Activated T-cell treated with anti-CD3 and anti-CD28 coated beads, Interleukin-2, amount 50 U/mL, for 24 hours (primary cell): ENCODE measurements at regions not wholly inside any gene's neighbourhood (a gene's known extent, or its start where the extent isn't known, plus 50 kb on each side); places are given as distances from the start of the nearest gene placed in this dataset.

ENCODE experiments used
- DNase-seq: peaks from one replicate; pipeline ENCODE4 v3.0.0-alpha.2; 2020
- H3K27ac Mint-ChIP-seq: 2 replicates; pipeline ENCODE4 v1.8.0; 2020; ENCODE audit warnings: mild to moderate bottlenecking, mixed read lengths
- H3K27me3 Mint-ChIP-seq: 2 replicates; pipeline ENCODE4 v1.8.0; 2020; ENCODE audit warnings: mixed read lengths
- H3K36me3 Mint-ChIP-seq: 2 replicates; pipeline ENCODE4 v1.8.0; 2020; ENCODE audit warnings: low read depth, mixed read lengths
- H3K4me1 Mint-ChIP-seq: 2 replicates; pipeline ENCODE4 v1.8.0; 2020; ENCODE audit warnings: low read depth, mixed read lengths
- H3K4me3 Mint-ChIP-seq: 2 replicates; pipeline ENCODE4 v1.8.0; 2020; ENCODE audit warnings: mild to moderate bottlenecking, moderate library complexity, mixed read lengths
- H3K9me3 Mint-ChIP-seq: 2 replicates; pipeline ENCODE4 v1.8.0; 2020; ENCODE audit warnings: mixed read lengths

GRCh38 chr16:55120408-55120807 lies 189.7 kb downstream of the IRX5 start:
- no peak overlapping the region for H3K4me3 Mint-ChIP-seq
- peaks cover 3% of the 10 kb centered on the region for H3K9me3 Mint-ChIP-seq
- H3K27me3 Mint-ChIP-seq, result peaks cover 6% of the 10 kb centered on the region
- no peak overlapping the region for H3K27ac Mint-ChIP-seq
- no peak for DNase-seq
- H3K4me1 Mint-ChIP-seq, result no peaks in the 10 kb centered on the region
- no peaks in the 10 kb centered on the region for H3K36me3 Mint-ChIP-seq

GRCh38 chr16:55120826-55121225 lies 190.2 kb downstream of the IRX5 start:
- DNase-seq, result no peak
- Mint-ChIP-seq H3K4me3 (no peak overlapping the region), H3K9me3 (peaks cover 3% of the 10 kb centered on the region), H3K36me3 (no peaks in the 10 kb centered on the region), H3K4me1 (no peaks in the 10 kb centered on the region), H3K27me3 (peaks cover 6% of the 10 kb centered on the region), H3K27ac (no peak overlapping the region)

- no peak for DNase-seq
- Mint-ChIP-seq H3K4me3 (no peak overlapping the region), H3K4me1 (no peaks in the 10 kb centered on the region), H3K27me3 (peaks cover 6% of the 10 kb centered on the region), H3K36me3 (no peaks in the 10 kb centered on the region), H3K9me3 (peaks cover 3% of the 10 kb centered on the region), H3K27ac (no peak overlapping the region)
Observed at GRCh38 chr16:55123652-55124051, 193.0 kb downstream of the IRX5 start.

GRCh38 chr16:55125818-55126385 lies 195.2 kb downstream of the IRX5 start:
- no peak for DNase-seq
- H3K9me3 Mint-ChIP-seq, result peaks cover 3% of the 10 kb centered on the region
- no peaks in the 10 kb centered on the region for H3K27me3 Mint-ChIP-seq
- H3K4me3 Mint-ChIP-seq, result no peak overlapping the region
- H3K4me1 Mint-ChIP-seq, result no peaks in the 10 kb centered on the region
- no peaks in the 10 kb centered on the region for H3K36me3 Mint-ChIP-seq
- H3K27ac Mint-ChIP-seq, result no peak overlapping the region

GRCh38 chr16:55126456-55126855 lies 195.8 kb downstream of the IRX5 start:
- Mint-ChIP-seq H3K4me1 (no peaks in the 10 kb centered on the region), H3K27ac (no peak overlapping the region), H3K4me3 (no peak overlapping the region), H3K9me3 (peaks cover 3% of the 10 kb centered on the region), H3K36me3 (no peaks in the 10 kb centered on the region), H3K27me3 (no peaks in the 10 kb centered on the region)
- DNase-seq, result no peak

- H3K4me3 Mint-ChIP-seq, result no peak overlapping the region
Observed at GRCh38 chr16:55130456-55130855, 193.5 kb upstream of the IRX6 start.

GRCh38 chr16:55130911-55131310 lies 193.1 kb upstream of the IRX6 start:
- Mint-ChIP-seq H3K27me3 (peaks cover 3% of the 10 kb centered on the region), H3K27ac (no peak overlapping the region), H3K4me1 (no peaks in the 10 kb centered on the region), H3K4me3 (no peak overlapping the region), H3K9me3 (no peaks in the 10 kb centered on the region), H3K36me3 (no peaks in the 10 kb centered on the region)
- DNase-seq, result no peak

More at GRCh38 chr16:55130456-55130855, 193.5 kb upstream of the IRX6 start:
- Mint-ChIP-seq H3K27ac (no peak overlapping the region), H3K9me3 (no peaks in the 10 kb centered on the region), H3K27me3 (peaks cover 3% of the 10 kb centered on the region), H3K4me1 (no peaks in the 10 kb centered on the region), H3K36me3 (no peaks in the 10 kb centered on the region)
- DNase-seq, result no peak

GRCh38 chr16:55133654-55134053 lies 190.3 kb upstream of the IRX6 start:
- no peak overlapping the region for H3K27ac Mint-ChIP-seq
- no peaks in the 10 kb centered on the region for H3K4me1 Mint-ChIP-seq
- H3K36me3 Mint-ChIP-seq, result no peaks in the 10 kb centered on the region
- H3K9me3 Mint-ChIP-seq, result no peaks in the 10 kb centered on the region
- no peak for DNase-seq
- no peak overlapping the region for H3K4me3 Mint-ChIP-seq
- peaks cover 7% of the 10 kb centered on the region for H3K27me3 Mint-ChIP-seq

- Mint-ChIP-seq H3K27ac (no peak overlapping the region), H3K36me3 (no peaks in the 10 kb centered on the region), H3K27me3 (peaks cover 7% of the 10 kb centered on the region), H3K9me3 (no peaks in the 10 kb centered on the region), H3K4me3 (no peak overlapping the region), H3K4me1 (no peaks in the 10 kb centered on the region)
- DNase-seq, result no peak
Observed at GRCh38 chr16:55136356-55137150, 187.4 kb upstream of the IRX6 start.

GRCh38 chr16:55138298-55138697 lies 185.7 kb upstream of the IRX6 start:
- H3K4me1 Mint-ChIP-seq, result no peaks in the 10 kb centered on the region
- no peaks in the 10 kb centered on the region for H3K36me3 Mint-ChIP-seq
- no peak overlapping the region for H3K4me3 Mint-ChIP-seq
- H3K27me3 Mint-ChIP-seq, result peaks cover 7% of the 10 kb centered on the region
- no peak for DNase-seq
- H3K27ac Mint-ChIP-seq, result no peak overlapping the region
- no peaks in the 10 kb centered on the region for H3K9me3 Mint-ChIP-seq

- H3K27me3 Mint-ChIP-seq, result no peaks in the 10 kb centered on the region
- no peaks in the 10 kb centered on the region for H3K36me3 Mint-ChIP-seq
- no peak overlapping the region for H3K4me3 Mint-ChIP-seq
Observed at GRCh38 chr16:55142405-55142804, 181.6 kb upstream of the IRX6 start.

GRCh38 chr16:55144651-55145050 lies 179.4 kb upstream of the IRX6 start:
- H3K4me1 Mint-ChIP-seq, result no peaks in the 10 kb centered on the region
- DNase-seq, result no peak
- no peaks in the 10 kb centered on the region for H3K9me3 Mint-ChIP-seq
- H3K27me3 Mint-ChIP-seq, result peaks cover 2% of the 10 kb centered on the region
- H3K27ac Mint-ChIP-seq, result no peak overlapping the region
- no peak overlapping the region for H3K4me3 Mint-ChIP-seq
- H3K36me3 Mint-ChIP-seq, result no peaks in the 10 kb centered on the region

More at GRCh38 chr16:55142405-55142804, 181.6 kb upstream of the IRX6 start:
- no peaks in the 10 kb centered on the region for H3K4me1 Mint-ChIP-seq
- no peak overlapping the region for H3K27ac Mint-ChIP-seq
- H3K9me3 Mint-ChIP-seq, result no peaks in the 10 kb centered on the region
- DNase-seq, result no peak

- no peaks in the 10 kb centered on the region for H3K4me1 Mint-ChIP-seq
- no peak overlapping the region for H3K27ac Mint-ChIP-seq
- no peak overlapping the region for H3K4me3 Mint-ChIP-seq
- H3K9me3 Mint-ChIP-seq, result no peaks in the 10 kb centered on the region
- H3K36me3 Mint-ChIP-seq, result no peaks in the 10 kb centered on the region
- no peak for DNase-seq
- peaks cover 11% of the 10 kb centered on the region for H3K27me3 Mint-ChIP-seq
Observed at GRCh38 chr16:55145771-55146603, 178.0 kb upstream of the IRX6 start.

GRCh38 chr16:55146966-55147365 lies 177.0 kb upstream of the IRX6 start:
- Mint-ChIP-seq H3K27ac (no peak overlapping the region), H3K9me3 (no peaks in the 10 kb centered on the region), H3K4me3 (no peak overlapping the region), H3K4me1 (no peaks in the 10 kb centered on the region), H3K27me3 (peaks cover 12% of the 10 kb centered on the region), H3K36me3 (no peaks in the 10 kb centered on the region)
- DNase-seq, result no peak

- Mint-ChIP-seq H3K36me3 (no peaks in the 10 kb centered on the region), H3K4me3 (no peak overlapping the region), H3K9me3 (no peaks in the 10 kb centered on the region), H3K27me3 (peaks cover 12% of the 10 kb centered on the region), H3K27ac (no peak overlapping the region), H3K4me1 (no peaks in the 10 kb centered on the region)
- no peak for DNase-seq
Observed at GRCh38 chr16:55147396-55147795, 176.6 kb upstream of the IRX6 start.
